T-helper 2 cell treated with Interferon-gamma antibody and Interleukin-4, amounts not matched to agents 5 μg/mL and 100 μg/mL, for 36 hours (primary cell): ENCODE measurements at regions not wholly inside any gene's neighbourhood (a gene's known extent, or its start where the extent isn't known, plus 50 kb on each side); places are given as distances from the start of the nearest gene placed in this dataset.

Experiments used
- DNase-seq: peaks from one replicate; pipeline ENCODE4 v3.0.0; 2021; ENCODE audit warnings: low spot score
- H3K27ac Mint-ChIP-seq: one replicate; pipeline ENCODE4 v1.8.0; 2021; ENCODE audit warnings: mild to moderate bottlenecking, mixed read lengths
- H3K27me3 Mint-ChIP-seq: one replicate; pipeline ENCODE4 v1.8.0; 2021; ENCODE audit warnings: low read depth, mixed read lengths
- H3K36me3 Mint-ChIP-seq: one replicate; pipeline ENCODE4 v1.8.0; 2021; ENCODE audit warnings: low read depth, mixed read lengths
- H3K4me1 Mint-ChIP-seq: one replicate; pipeline ENCODE4 v1.8.0; 2021; ENCODE audit warnings: low read depth, mixed read lengths
- H3K4me3 Mint-ChIP-seq: one replicate; pipeline ENCODE4 v1.8.0; 2022; ENCODE audit warnings: mild to moderate bottlenecking, moderate library complexity, mixed read lengths
- H3K9me3 Mint-ChIP-seq: one replicate; pipeline ENCODE4 v1.8.0; 2021; ENCODE audit warnings: mixed read lengths

GRCh38 chr10:131495224-131495623, 183.7 kb upstream of the TCERG1L start:
- no peaks in the 10 kb centered on the region for H3K4me1 Mint-ChIP-seq
- no peak overlapping the region for H3K4me3 Mint-ChIP-seq
- H3K9me3 Mint-ChIP-seq = peaks cover 3% of the 10 kb centered on the region
- no peaks in the 10 kb centered on the region for H3K36me3 Mint-ChIP-seq
- H3K27me3 Mint-ChIP-seq = no peaks in the 10 kb centered on the region
- no peak for DNase-seq
- H3K27ac Mint-ChIP-seq = no peak overlapping the region

GRCh38 chr10:131495892-131496291, 184.4 kb upstream of the TCERG1L start:
- no peaks in the 10 kb centered on the region for H3K4me1 Mint-ChIP-seq

GRCh38 chr10:131496351-131497052, 185.0 kb upstream of the TCERG1L start:
- H3K36me3 Mint-ChIP-seq = no peaks in the 10 kb centered on the region
- H3K9me3 Mint-ChIP-seq = peaks cover 6% of the 10 kb centered on the region
- H3K27ac Mint-ChIP-seq = no peak overlapping the region
- no peak for DNase-seq
- H3K4me1 Mint-ChIP-seq = no peaks in the 10 kb centered on the region
- no peak overlapping the region for H3K4me3 Mint-ChIP-seq
- no peaks in the 10 kb centered on the region for H3K27me3 Mint-ChIP-seq

More at GRCh38 chr10:131495892-131496291, 184.4 kb upstream of the TCERG1L start:
- no peak overlapping the region for H3K27ac Mint-ChIP-seq
- no peaks in the 10 kb centered on the region for H3K36me3 Mint-ChIP-seq
- DNase-seq = no peak
- H3K4me3 Mint-ChIP-seq = no peak overlapping the region
- peaks cover 3% of the 10 kb centered on the region for H3K9me3 Mint-ChIP-seq
- H3K27me3 Mint-ChIP-seq = no peaks in the 10 kb centered on the region

GRCh38 chr10:131499566-131499965, 188.0 kb upstream of the TCERG1L start:
- H3K27ac Mint-ChIP-seq = no peak overlapping the region
- no peaks in the 10 kb centered on the region for H3K27me3 Mint-ChIP-seq
- H3K4me3 Mint-ChIP-seq = no peak overlapping the region
- H3K9me3 Mint-ChIP-seq = peaks cover 29% of the 10 kb centered on the region
- DNase-seq = no peak
- no peaks in the 10 kb centered on the region for H3K4me1 Mint-ChIP-seq
- H3K36me3 Mint-ChIP-seq = no peaks in the 10 kb centered on the region

- peaks cover 26% of the 10 kb centered on the region for H3K9me3 Mint-ChIP-seq
- H3K4me1 Mint-ChIP-seq = no peaks in the 10 kb centered on the region
- no peaks in the 10 kb centered on the region for H3K36me3 Mint-ChIP-seq
- DNase-seq = no peak
- H3K4me3 Mint-ChIP-seq = no peak overlapping the region
- H3K27ac Mint-ChIP-seq = no peak overlapping the region
- H3K27me3 Mint-ChIP-seq = no peaks in the 10 kb centered on the region
Measured at GRCh38 chr10:131500181-131500580, 188.7 kb upstream of the TCERG1L start.

- no peak for DNase-seq
- H3K4me1 Mint-ChIP-seq = no peaks in the 10 kb centered on the region
- no peak overlapping the region for H3K4me3 Mint-ChIP-seq
- H3K36me3 Mint-ChIP-seq = no peaks in the 10 kb centered on the region
- H3K9me3 Mint-ChIP-seq = peaks cover 26% of the 10 kb centered on the region
- no peak overlapping the region for H3K27ac Mint-ChIP-seq
- H3K27me3 Mint-ChIP-seq = no peaks in the 10 kb centered on the region
Measured at GRCh38 chr10:131500892-131501291, 189.4 kb upstream of the TCERG1L start.

- Mint-ChIP-seq H3K9me3 (peaks cover 28% of the 10 kb centered on the region), H3K4me1 (no peaks in the 10 kb centered on the region)
Measured at GRCh38 chr10:131503992-131504391, 192.5 kb upstream of the TCERG1L start.

GRCh38 chr10:131511391-131511790, 199.9 kb upstream of the TCERG1L start:
- Mint-ChIP-seq H3K9me3 (peaks cover 5% of the 10 kb centered on the region), H3K4me3 (no peak overlapping the region)

More at GRCh38 chr10:131503992-131504391, 192.5 kb upstream of the TCERG1L start:
- H3K27ac Mint-ChIP-seq = no peak overlapping the region
- H3K27me3 Mint-ChIP-seq = no peaks in the 10 kb centered on the region
- H3K36me3 Mint-ChIP-seq = no peaks in the 10 kb centered on the region
- DNase-seq = no peak
- no peak overlapping the region for H3K4me3 Mint-ChIP-seq

GRCh38 chr10:131512852-131513251, 201.3 kb upstream of the TCERG1L start:
- H3K4me3 Mint-ChIP-seq = no peak overlapping the region
- no peaks in the 10 kb centered on the region for H3K27me3 Mint-ChIP-seq
- DNase-seq = no peak
- no peak overlapping the region for H3K27ac Mint-ChIP-seq
- no peaks in the 10 kb centered on the region for H3K36me3 Mint-ChIP-seq
- H3K9me3 Mint-ChIP-seq = peaks cover 5% of the 10 kb centered on the region
- H3K4me1 Mint-ChIP-seq = no peaks in the 10 kb centered on the region

More at GRCh38 chr10:131511391-131511790, 199.9 kb upstream of the TCERG1L start:
- Mint-ChIP-seq H3K4me1 (no peaks in the 10 kb centered on the region), H3K36me3 (no peaks in the 10 kb centered on the region), H3K27ac (no peak overlapping the region), H3K27me3 (no peaks in the 10 kb centered on the region)
- no peak for DNase-seq

GRCh38 chr10:131513445-131513844, 201.9 kb upstream of the TCERG1L start:
- Mint-ChIP-seq H3K4me3 (no peak overlapping the region), H3K4me1 (no peaks in the 10 kb centered on the region), H3K27ac (no peak overlapping the region), H3K9me3 (peaks cover 5% of the 10 kb centered on the region), H3K27me3 (no peaks in the 10 kb centered on the region), H3K36me3 (no peaks in the 10 kb centered on the region)
- no peak for DNase-seq

- Mint-ChIP-seq H3K4me3 (no peak overlapping the region), H3K27me3 (no peaks in the 10 kb centered on the region), H3K9me3 (peaks cover 4% of the 10 kb centered on the region), H3K4me1 (no peaks in the 10 kb centered on the region), H3K36me3 (no peaks in the 10 kb centered on the region), H3K27ac (no peak overlapping the region)
- no peak for DNase-seq
Measured at GRCh38 chr10:131513901-131514300, 202.4 kb upstream of the TCERG1L start.

GRCh38 chr10:131514454-131514853, 202.9 kb upstream of the TCERG1L start:
- Mint-ChIP-seq H3K27me3 (no peaks in the 10 kb centered on the region), H3K9me3 (no peaks in the 10 kb centered on the region), H3K36me3 (no peaks in the 10 kb centered on the region), H3K4me1 (no peaks in the 10 kb centered on the region), H3K27ac (no peak overlapping the region), H3K4me3 (no peak overlapping the region)
- no peak for DNase-seq

- H3K27ac Mint-ChIP-seq = no peak overlapping the region
- H3K4me1 Mint-ChIP-seq = no peaks in the 10 kb centered on the region
- no peak overlapping the region for H3K4me3 Mint-ChIP-seq
- no peak for DNase-seq
- no peaks in the 10 kb centered on the region for H3K36me3 Mint-ChIP-seq
- H3K9me3 Mint-ChIP-seq = no peaks in the 10 kb centered on the region
- no peaks in the 10 kb centered on the region for H3K27me3 Mint-ChIP-seq
Measured at GRCh38 chr10:131516285-131516684, 204.8 kb upstream of the TCERG1L start.

GRCh38 chr10:131517781-131518180, 206.3 kb upstream of the TCERG1L start:
- Mint-ChIP-seq H3K36me3 (no peaks in the 10 kb centered on the region), H3K9me3 (no peaks in the 10 kb centered on the region), H3K27ac (no peak overlapping the region), H3K4me3 (no peak overlapping the region), H3K27me3 (no peaks in the 10 kb centered on the region), H3K4me1 (no peaks in the 10 kb centered on the region)
- no peak for DNase-seq
